ENCODE measurements at regions not wholly inside any gene's neighbourhood (a gene's known extent, or its start where the extent isn't known, plus 50 kb on each side); places are given as distances from the start of the nearest gene placed in this dataset.

DNA sequence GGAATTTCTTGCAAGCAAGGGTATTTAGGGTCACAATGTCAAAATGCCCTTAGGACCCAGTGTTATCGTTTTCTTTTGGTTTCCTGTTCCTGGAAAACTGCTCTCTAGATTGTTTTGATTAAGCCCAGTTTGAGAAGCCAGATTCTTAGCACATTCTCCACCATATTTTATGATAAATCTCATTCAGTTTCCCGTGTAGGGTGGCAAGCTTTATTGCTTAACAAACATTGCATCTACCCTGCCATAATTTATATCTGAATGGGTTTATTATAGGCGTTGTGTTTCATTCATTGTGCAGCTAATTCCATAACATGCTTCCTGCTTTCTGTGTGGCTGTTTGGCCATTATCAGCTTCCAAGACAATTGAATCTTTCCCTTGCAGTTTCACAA, 389.1 kb upstream of the DYNLRB2 start:
- Mint-ChIP-seq H3K4me1 (ENCODE audit: unreplicated experiment) (peaks cover 17% of the 10 kb centered on the region), H3K27ac (ENCODE audit: unreplicated experiment) (no peak overlapping the region), H3K9me3 (ENCODE audit: unreplicated experiment) (peaks cover 4% of the 10 kb centered on the region), H3K27me3 (ENCODE audit: unreplicated experiment) (no peaks in the 10 kb centered on the region), H3K4me3 (ENCODE audit: unreplicated experiment) (no peak overlapping the region), H3K36me3 (ENCODE audit: unreplicated experiment) (no peaks in the 10 kb centered on the region)
- TF ChIP-seq, protein P1, sequence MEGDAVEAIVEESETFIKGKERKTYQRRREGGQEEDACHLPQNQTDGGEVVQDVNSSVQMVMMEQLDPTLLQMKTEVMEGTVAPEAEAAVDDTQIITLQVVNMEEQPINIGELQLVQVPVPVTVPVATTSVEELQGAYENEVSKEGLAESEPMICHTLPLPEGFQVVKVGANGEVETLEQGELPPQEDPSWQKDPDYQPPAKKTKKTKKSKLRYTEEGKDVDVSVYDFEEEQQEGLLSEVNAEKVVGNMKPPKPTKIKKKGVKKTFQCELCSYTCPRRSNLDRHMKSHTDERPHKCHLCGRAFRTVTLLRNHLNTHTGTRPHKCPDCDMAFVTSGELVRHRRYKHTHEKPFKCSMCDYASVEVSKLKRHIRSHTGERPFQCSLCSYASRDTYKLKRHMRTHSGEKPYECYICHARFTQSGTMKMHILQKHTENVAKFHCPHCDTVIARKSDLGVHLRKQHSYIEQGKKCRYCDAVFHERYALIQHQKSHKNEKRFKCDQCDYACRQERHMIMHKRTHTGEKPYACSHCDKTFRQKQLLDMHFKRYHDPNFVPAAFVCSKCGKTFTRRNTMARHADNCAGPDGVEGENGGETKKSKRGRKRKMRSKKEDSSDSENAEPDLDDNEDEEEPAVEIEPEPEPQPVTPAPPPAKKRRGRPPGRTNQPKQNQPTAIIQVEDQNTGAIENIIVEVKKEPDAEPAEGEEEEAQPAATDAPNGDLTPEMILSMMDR (IDR thresholded peaks at IDR 0.05), result no peak
- no peak for DNase-seq (ENCODE audit: extremely low spot score, unreplicated experiment)

DNA sequence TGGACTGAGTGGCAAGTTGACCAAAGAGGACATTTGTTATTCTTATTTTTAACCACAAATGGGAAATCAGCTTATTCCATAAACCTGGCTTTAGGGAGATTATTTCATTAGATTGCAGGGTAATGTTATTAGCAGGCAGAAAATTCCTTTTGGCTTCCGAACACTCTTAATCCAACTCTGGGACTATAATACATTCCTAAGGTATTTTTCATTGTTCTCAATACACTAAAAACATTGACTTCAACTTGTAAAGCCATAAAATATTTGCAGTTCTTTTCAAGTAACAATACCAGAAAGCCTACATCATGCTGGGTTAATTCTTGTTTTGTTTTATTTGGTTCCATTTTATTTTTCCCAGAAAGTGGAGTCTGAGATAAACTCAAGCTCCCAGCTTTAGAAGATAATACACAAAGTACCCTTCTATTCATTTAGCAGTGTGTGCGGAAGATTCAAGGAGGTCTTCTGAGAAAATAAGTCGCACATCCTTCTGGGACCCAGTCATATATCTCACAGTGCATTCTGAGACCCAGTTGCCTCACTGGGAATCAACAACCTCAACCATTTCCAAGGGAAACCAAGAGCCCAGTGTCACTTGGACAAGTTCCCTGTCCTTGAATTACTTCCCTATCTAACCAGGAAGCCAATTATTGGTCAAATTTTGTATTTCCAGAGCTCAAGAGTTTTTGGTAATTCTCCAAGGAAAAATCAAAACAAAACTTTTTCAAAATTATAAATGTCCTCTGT, 389.6 kb upstream of the DYNLRB2 start:
- TF ChIP-seq, protein P1 (IDR thresholded peaks at IDR 0.05), result no peak
- no peak for DNase-seq (ENCODE audit: extremely low spot score, unreplicated experiment)
- Mint-ChIP-seq H3K36me3 (ENCODE audit: unreplicated experiment) (no peaks in the 10 kb centered on the region), H3K4me1 (ENCODE audit: unreplicated experiment) (peaks cover 17% of the 10 kb centered on the region), H3K27ac (ENCODE audit: unreplicated experiment) (no peak overlapping the region), H3K27me3 (ENCODE audit: unreplicated experiment) (no peaks in the 10 kb centered on the region), H3K9me3 (ENCODE audit: unreplicated experiment) (peaks cover 4% of the 10 kb centered on the region), H3K4me3 (ENCODE audit: unreplicated experiment) (no peak overlapping the region)

DNA sequence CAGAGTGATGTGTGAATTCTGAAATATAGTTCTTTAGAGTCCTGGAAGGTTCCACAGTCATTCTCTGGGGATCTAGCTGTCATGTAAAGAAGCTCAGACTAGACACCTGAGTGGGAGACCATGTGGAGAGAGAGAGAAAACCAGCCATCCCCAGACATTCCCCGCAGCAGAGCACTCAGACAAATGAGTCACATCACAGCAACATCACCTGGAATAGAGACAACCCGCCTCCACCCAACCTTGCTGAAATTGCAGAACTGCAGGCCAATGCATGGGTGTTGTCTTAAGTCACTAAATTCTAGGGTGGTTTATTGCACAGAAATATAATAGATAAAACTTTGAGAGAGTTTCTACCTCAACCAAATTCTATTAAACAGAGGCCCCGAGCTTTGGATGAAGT, 392.0 kb upstream of the DYNLRB2 start:
- H3K27ac Mint-ChIP-seq (ENCODE audit: unreplicated experiment), result no peak overlapping the region
- no peaks in the 10 kb centered on the region for H3K36me3 Mint-ChIP-seq (ENCODE audit: unreplicated experiment)
- TF ChIP-seq, protein P1 (IDR thresholded peaks at IDR 0.05), result no peak
- peaks cover 17% of the 10 kb centered on the region for H3K4me1 Mint-ChIP-seq (ENCODE audit: unreplicated experiment)
- no peaks in the 10 kb centered on the region for H3K27me3 Mint-ChIP-seq (ENCODE audit: unreplicated experiment)
- peaks cover 2% of the 10 kb centered on the region for H3K9me3 Mint-ChIP-seq (ENCODE audit: unreplicated experiment)
- no peak for DNase-seq (ENCODE audit: extremely low spot score, unreplicated experiment)
- H3K4me3 Mint-ChIP-seq (ENCODE audit: unreplicated experiment), result no peak overlapping the region

DNA sequence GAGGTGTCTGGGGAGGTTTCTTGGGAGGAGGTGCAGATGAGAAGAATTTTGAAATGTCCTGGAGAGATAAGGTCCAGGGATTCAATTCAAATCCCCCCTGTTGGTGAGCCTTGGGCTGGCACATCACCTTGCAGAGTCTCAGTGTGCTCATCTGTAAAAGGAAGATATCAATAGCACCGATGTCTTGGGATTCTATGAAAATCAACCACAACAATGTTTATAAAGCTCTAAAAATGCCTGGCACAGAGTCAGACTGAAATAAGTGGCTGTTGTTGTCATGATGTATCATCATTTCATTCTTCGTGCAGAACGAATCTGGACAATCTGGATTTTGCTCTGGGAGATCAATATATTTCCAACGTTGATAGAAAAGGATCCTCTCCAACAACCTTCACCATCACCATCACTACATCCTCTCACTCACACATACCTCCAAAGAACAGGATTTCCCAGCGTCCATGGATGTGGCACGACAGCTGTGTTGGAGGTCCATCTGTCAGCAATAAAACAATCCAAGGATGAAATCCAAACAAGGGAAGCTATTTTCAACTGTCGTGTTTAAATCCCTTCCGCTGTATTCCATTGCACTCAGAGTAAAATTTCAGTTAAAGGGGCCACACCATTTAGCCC, 393.7 kb upstream of the DYNLRB2 start:
- no peaks in the 10 kb centered on the region for H3K27me3 Mint-ChIP-seq (ENCODE audit: unreplicated experiment)
- TF ChIP-seq, protein P1 (IDR thresholded peaks at IDR 0.05), result no peak
- peaks cover 16% of the 10 kb centered on the region for H3K4me1 Mint-ChIP-seq (ENCODE audit: unreplicated experiment)
- no peak overlapping the region for H3K4me3 Mint-ChIP-seq (ENCODE audit: unreplicated experiment)
- H3K9me3 Mint-ChIP-seq (ENCODE audit: unreplicated experiment), result peaks cover 6% of the 10 kb centered on the region
- no peak for DNase-seq (ENCODE audit: extremely low spot score, unreplicated experiment)
- no peaks in the 10 kb centered on the region for H3K36me3 Mint-ChIP-seq (ENCODE audit: unreplicated experiment)
- H3K27ac Mint-ChIP-seq (ENCODE audit: unreplicated experiment), result no peak overlapping the region

DNA sequence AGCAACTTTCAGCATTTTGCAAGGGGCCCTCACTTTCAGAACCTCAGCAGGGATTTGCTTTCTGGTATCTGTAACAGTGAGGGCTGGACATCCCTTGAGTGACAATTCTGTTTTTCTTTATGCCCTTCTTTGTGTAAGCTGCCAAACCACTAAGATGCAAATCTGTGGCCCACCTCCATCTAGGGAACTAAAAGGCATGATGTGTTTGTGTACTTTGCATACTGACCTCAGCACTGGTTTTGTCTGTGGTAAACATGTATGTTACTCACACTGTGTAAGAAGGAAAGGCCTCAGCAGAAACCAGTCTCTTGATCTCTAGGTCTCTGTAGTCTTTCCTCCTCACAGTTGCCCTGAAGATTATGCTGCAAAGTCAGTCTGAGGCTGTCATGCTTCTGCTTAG, 396.6 kb upstream of the DYNLRB2 start:
- peaks cover 4% of the 10 kb centered on the region for H3K27me3 Mint-ChIP-seq (ENCODE audit: unreplicated experiment)
- H3K9me3 Mint-ChIP-seq (ENCODE audit: unreplicated experiment), result peaks cover 16% of the 10 kb centered on the region
- H3K4me1 Mint-ChIP-seq (ENCODE audit: unreplicated experiment), result no peaks in the 10 kb centered on the region
- H3K36me3 Mint-ChIP-seq (ENCODE audit: unreplicated experiment), result no peaks in the 10 kb centered on the region
- TF ChIP-seq, protein P1 (IDR thresholded peaks at IDR 0.05), result no peak
- H3K27ac Mint-ChIP-seq (ENCODE audit: unreplicated experiment), result no peak overlapping the region
- DNase-seq (ENCODE audit: extremely low spot score, unreplicated experiment), result no peak
- no peak overlapping the region for H3K4me3 Mint-ChIP-seq (ENCODE audit: unreplicated experiment)

Data from osteocyte (in vitro differentiated cells).